GM18517 (cell line): ENCODE measurements at regions not wholly inside any gene's neighbourhood (a gene's known extent, or its start where the extent isn't known, plus 50 kb on each side); places are given as distances from the start of the nearest gene placed in this dataset.
"Not testable (repeated sequence)": the region's sequence is repeated elsewhere in the genome, so short reads cannot be mapped to it uniquely, and the experiment has no call there.

Source experiments
- ATAC-seq: cut with Tn5 transposase; IDR thresholded peaks from one replicate; pipeline ENCODE4 v1.9.1; 2021; ENCODE audit warnings: mild to moderate bottlenecking, moderate library complexity; ENCODE audit not compliant: unreplicated experiment

- ATAC-seq: no peak
These were observed 220.4 kb upstream of the SLC35G4 start for GRCh38 chr18:11388755-11389680.

GRCh38 chr18:11387880-11388279 lies 221.5 kb upstream of the SLC35G4 start:
- no peak for ATAC-seq

- no peak for ATAC-seq
These were observed 226.0 kb upstream of the SLC35G4 start for GRCh38 chr18:11383381-11383780.

GRCh38 chr18:11380968-11381367 lies 228.4 kb upstream of the SLC35G4 start:
- ATAC-seq: no peak

- no peak for ATAC-seq
These were observed 229.7 kb upstream of the SLC35G4 start for GRCh38 chr18:11379660-11380059.

- ATAC-seq: no peak
These were observed 228.6 kb upstream of the PIEZO2 start for GRCh38 chr18:11377766-11378540.

- ATAC-seq: no peak
These were observed 222.8 kb upstream of the PIEZO2 start for GRCh38 chr18:11372163-11372562.

- no peak for ATAC-seq
These were observed 220.2 kb upstream of the PIEZO2 start for GRCh38 chr18:11369556-11369955.

- no peak for ATAC-seq
These were observed 218.7 kb upstream of the PIEZO2 start for GRCh38 chr18:11368020-11368419.

GRCh38 chr18:11367351-11367750 lies 218.0 kb upstream of the PIEZO2 start:
- ATAC-seq: no peak

- no peak for ATAC-seq
These were observed 217.0 kb upstream of the PIEZO2 start for GRCh38 chr18:11366410-11366809.

GRCh38 chr18:11362856-11363255 lies 213.5 kb upstream of the PIEZO2 start:
- ATAC-seq: no peak

- ATAC-seq: not testable (repeated sequence)
These were observed 212.5 kb upstream of the PIEZO2 start for GRCh38 chr18:11361862-11362261.

GRCh38 chr18:11357678-11358077 lies 208.3 kb upstream of the PIEZO2 start:
- no peak for ATAC-seq

GRCh38 chr18:11344576-11344975 lies 195.2 kb upstream of the PIEZO2 start:
- ATAC-seq: not testable (repeated sequence)

- no peak for ATAC-seq
These were observed 193.7 kb upstream of the PIEZO2 start for GRCh38 chr18:11343096-11343495.

GRCh38 chr18:11342115-11342514 lies 192.7 kb upstream of the PIEZO2 start:
- ATAC-seq: not testable (repeated sequence)

GRCh38 chr18:11339188-11339775 lies 189.9 kb upstream of the PIEZO2 start:
- ATAC-seq: no peak

GRCh38 chr18:11336241-11336640 lies 186.9 kb upstream of the PIEZO2 start:
- ATAC-seq: no peak

GRCh38 chr18:11327391-11328009 lies 178.1 kb upstream of the PIEZO2 start:
- ATAC-seq: no peak
